Activated naive CD8-positive, alpha-beta T cell treated with anti-CD3 and anti-CD28 coated beads, Interleukin-2, amount 50 U/mL, for 24 hours (primary cell): ENCODE measurements at regions not wholly inside any gene's neighbourhood (a gene's known extent, or its start where the extent isn't known, plus 50 kb on each side); places are given as distances from the start of the nearest gene placed in this dataset.
"Not testable (repeated sequence)": the region's sequence is repeated elsewhere in the genome, so short reads cannot be mapped to it uniquely, and the experiment has no call there.

Experiments
- ATAC-seq: fragments of 150-1000 bp; cut with Tn5 transposase; one replicate; pipeline ENCODE4 v1.10.0; 2021
- DNase-seq: peaks from one replicate; pipeline ENCODE4 v3.0.0; 2021
- H3K27ac Mint-ChIP-seq: one replicate; pipeline ENCODE4 v1.8.0; 2021; ENCODE audit warnings: mild to moderate bottlenecking, mixed read lengths
- H3K27me3 Mint-ChIP-seq: one replicate; pipeline ENCODE4 v1.8.0; 2021; ENCODE audit warnings: mixed read lengths
- H3K36me3 Mint-ChIP-seq: one replicate; pipeline ENCODE4 v1.8.0; 2021; ENCODE audit warnings: low read depth, mixed read lengths
- H3K4me1 Mint-ChIP-seq: one replicate; pipeline ENCODE4 v1.8.0; 2021; ENCODE audit warnings: mixed read lengths
- H3K4me3 Mint-ChIP-seq: one replicate; pipeline ENCODE4 v1.8.0; 2021; ENCODE audit warnings: mild to moderate bottlenecking, moderate library complexity, mixed read lengths
- H3K9me3 Mint-ChIP-seq: one replicate; pipeline ENCODE4 v1.8.0; 2021; ENCODE audit warnings: mixed read lengths

GRCh38 chr4:151597691-151598090 is 163.1 kb downstream of the GATB start:
- H3K27ac Mint-ChIP-seq, H3K4me3 Mint-ChIP-seq, DNase-seq, H3K9me3 Mint-ChIP-seq, ATAC-seq, H3K36me3 Mint-ChIP-seq, H3K27me3 Mint-ChIP-seq, H3K4me1 Mint-ChIP-seq: not testable (repeated sequence)

- Mint-ChIP-seq H3K4me1 (no peaks in the 10 kb centered on the region), H3K36me3 (no peaks in the 10 kb centered on the region), H3K4me3 (no peak overlapping the region), H3K27me3 (peaks cover 3% of the 10 kb centered on the region), H3K9me3 (no peaks in the 10 kb centered on the region), H3K27ac (no peak overlapping the region)
- no peak for DNase-seq
- ATAC-seq, result no peak
Observed at GRCh38 chr4:151599863-151600262, 160.9 kb downstream of the GATB start.

DNA sequence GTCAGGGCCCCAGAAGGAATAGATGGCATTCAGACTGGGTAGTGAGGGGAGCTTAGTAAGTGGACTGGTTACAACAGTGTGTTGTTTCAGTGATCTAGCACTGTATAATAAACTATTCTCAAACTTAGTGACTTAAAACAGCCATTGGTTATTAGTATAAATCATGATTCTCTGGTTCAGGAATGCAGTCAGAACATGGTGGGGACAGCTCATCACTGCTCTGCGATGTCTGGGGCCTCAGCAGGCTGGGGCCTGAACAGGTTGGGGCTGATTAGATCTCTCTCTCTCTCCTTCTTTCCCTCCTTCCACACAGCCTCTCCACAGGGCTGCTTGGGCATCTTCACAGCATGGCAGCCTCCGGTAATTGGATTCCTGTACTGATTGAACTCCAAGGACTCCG is 160.4 kb downstream of the GATB start:
- Mint-ChIP-seq H3K27me3 (peaks cover 3% of the 10 kb centered on the region), H3K9me3 (no peaks in the 10 kb centered on the region), H3K4me3 (no peak overlapping the region), H3K4me1 (no peaks in the 10 kb centered on the region), H3K36me3 (no peaks in the 10 kb centered on the region), H3K27ac (no peak overlapping the region)
- DNase-seq (no peak), ATAC-seq (no peak)

GRCh38 chr4:151603377-151603776 is 157.4 kb downstream of the GATB start:
- ATAC-seq, result no peak
- Mint-ChIP-seq H3K36me3 (no peaks in the 10 kb centered on the region), H3K27me3 (peaks cover 3% of the 10 kb centered on the region), H3K27ac (no peak overlapping the region), H3K4me1 (no peaks in the 10 kb centered on the region), H3K9me3 (no peaks in the 10 kb centered on the region), H3K4me3 (no peak overlapping the region)
- no peak for DNase-seq

DNA sequence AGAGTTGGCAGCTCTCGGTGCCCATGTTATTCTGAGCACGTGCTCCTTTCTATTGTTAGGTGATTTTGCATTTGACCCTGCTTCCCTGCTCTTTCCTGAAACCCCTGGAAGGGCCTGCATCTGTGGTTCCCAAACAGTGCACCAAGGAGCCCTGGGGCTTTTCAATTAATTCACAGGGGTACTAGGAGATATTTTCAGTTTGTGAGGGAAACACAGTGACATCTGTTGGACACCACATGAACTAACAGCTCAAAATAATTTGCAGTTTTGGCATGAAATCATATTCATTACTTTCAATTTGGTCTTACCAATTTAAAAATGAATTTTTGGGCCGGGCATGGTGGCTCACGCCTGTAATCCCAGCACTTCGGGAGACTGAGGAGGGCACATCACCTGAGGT is 156.6 kb downstream of the GATB start:
- ATAC-seq, result no peak

GRCh38 chr4:151605215-151605614 is 155.6 kb downstream of the GATB start:
- H3K36me3 Mint-ChIP-seq, result no peaks in the 10 kb centered on the region
- peaks cover 3% of the 10 kb centered on the region for H3K27me3 Mint-ChIP-seq
- no peak overlapping the region for H3K27ac Mint-ChIP-seq
- DNase-seq (no peak), ATAC-seq (no peak)
- no peaks in the 10 kb centered on the region for H3K4me1 Mint-ChIP-seq
- no peaks in the 10 kb centered on the region for H3K9me3 Mint-ChIP-seq
- no peak overlapping the region for H3K4me3 Mint-ChIP-seq

More for the DNA sequence above, 156.6 kb downstream of the GATB start:
- Mint-ChIP-seq H3K4me1 (no peaks in the 10 kb centered on the region), H3K27me3 (peaks cover 3% of the 10 kb centered on the region), H3K9me3 (no peaks in the 10 kb centered on the region), H3K36me3 (no peaks in the 10 kb centered on the region), H3K27ac (no peak overlapping the region), H3K4me3 (no peak overlapping the region)
- DNase-seq, result no peak

DNA sequence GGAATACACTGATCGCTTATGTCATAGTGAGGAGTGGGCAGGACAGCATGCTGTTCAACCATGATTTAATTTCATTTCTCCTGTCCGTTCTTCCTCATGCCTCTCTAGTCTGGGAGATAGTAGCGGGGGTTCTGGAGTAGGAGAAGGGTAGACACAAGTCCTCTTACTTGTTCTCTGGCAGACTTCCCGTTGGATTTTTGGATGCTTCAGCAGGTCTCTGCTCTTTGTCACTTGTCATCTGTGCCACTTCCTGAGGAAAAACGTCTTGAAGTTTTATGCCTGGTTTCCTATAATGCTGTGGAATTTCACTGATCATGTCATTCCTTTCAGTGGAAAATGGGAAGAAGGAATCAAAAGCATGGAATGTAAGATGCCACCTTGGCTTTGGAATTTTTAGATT is 154.7 kb downstream of the GATB start:
- Mint-ChIP-seq H3K4me1 (no peaks in the 10 kb centered on the region), H3K27me3 (peaks cover 3% of the 10 kb centered on the region), H3K36me3 (no peaks in the 10 kb centered on the region), H3K27ac (no peak overlapping the region), H3K4me3 (no peak overlapping the region), H3K9me3 (no peaks in the 10 kb centered on the region)
- ATAC-seq (no peak), DNase-seq (no peak)

DNA sequence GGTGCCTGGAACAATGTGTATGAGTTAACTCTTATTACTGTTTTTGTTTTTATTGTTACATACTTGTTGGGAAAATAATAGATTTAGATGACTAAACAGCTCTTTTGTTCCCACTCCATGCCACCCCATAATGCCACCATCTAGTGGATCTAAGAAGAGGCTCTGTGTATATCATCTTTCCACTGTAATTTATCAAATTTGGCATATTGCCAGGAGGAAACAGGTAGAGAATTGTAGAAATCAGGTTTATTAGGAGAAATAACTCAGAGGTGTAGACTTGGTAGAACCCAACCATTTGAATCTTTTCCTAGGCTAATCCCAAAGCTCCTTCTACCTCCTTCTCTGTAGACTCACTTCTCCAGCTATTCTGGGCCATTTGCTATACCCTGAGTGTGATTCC is 150.6 kb downstream of the GATB start:
- H3K4me3 Mint-ChIP-seq, result no peak overlapping the region
- H3K27me3 Mint-ChIP-seq, result no peaks in the 10 kb centered on the region
- ATAC-seq, result no peak
- H3K4me1 Mint-ChIP-seq, result no peaks in the 10 kb centered on the region
- no peak overlapping the region for H3K27ac Mint-ChIP-seq
- H3K36me3 Mint-ChIP-seq, result no peaks in the 10 kb centered on the region
- no peak for DNase-seq
- H3K9me3 Mint-ChIP-seq, result no peaks in the 10 kb centered on the region

DNA sequence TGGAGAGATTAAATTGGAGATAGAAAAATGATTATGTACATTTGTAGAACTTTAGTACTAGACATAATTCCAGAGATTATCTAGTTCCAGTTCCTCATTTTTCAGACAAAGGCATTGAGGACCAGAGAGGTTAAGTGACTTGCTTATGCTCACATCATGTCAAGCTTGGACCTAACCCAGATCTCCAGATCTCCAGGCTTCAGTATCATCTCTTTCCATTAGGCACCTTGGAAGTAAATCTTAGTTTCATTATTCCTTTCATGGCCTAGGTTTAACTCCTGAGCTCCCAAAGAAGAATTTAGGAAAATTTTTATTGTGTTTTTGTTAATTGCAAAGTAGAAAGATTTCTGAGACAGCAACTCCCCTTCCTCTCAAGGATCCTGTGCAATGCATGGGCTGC is 148.8 kb downstream of the GATB start:
- ATAC-seq (no peak), DNase-seq (no peak)
- Mint-ChIP-seq H3K27ac (no peak overlapping the region), H3K4me3 (no peak overlapping the region), H3K9me3 (no peaks in the 10 kb centered on the region), H3K27me3 (peaks cover 3% of the 10 kb centered on the region), H3K36me3 (peaks cover 2% of the 10 kb centered on the region), H3K4me1 (no peaks in the 10 kb centered on the region)

DNA sequence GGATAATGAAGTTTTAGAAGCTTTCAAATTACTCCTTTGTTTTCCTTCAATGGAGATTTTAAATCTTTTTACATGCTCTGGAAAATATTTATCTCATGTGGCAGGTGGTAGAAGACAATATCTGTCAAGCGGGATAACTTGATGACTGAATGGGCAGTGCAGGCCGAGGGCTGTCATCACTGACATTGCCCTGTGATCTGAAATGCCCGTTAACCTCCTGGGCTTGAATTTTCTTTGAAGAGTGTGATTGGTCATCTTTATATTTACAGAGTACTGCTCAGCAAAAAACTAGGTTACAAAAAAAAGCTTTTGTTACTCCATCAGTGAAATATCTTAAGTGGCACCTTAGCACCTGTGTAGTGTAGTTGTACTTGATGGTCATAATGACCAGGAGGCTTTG is 147.5 kb downstream of the GATB start:
- ATAC-seq, result no peak
- H3K27ac Mint-ChIP-seq, result no peak overlapping the region
- no peak overlapping the region for H3K4me3 Mint-ChIP-seq
- DNase-seq, result no peak
- H3K9me3 Mint-ChIP-seq, result no peaks in the 10 kb centered on the region
- H3K36me3 Mint-ChIP-seq, result peaks cover 2% of the 10 kb centered on the region
- H3K27me3 Mint-ChIP-seq, result peaks cover 3% of the 10 kb centered on the region
- H3K4me1 Mint-ChIP-seq, result no peaks in the 10 kb centered on the region

- Mint-ChIP-seq H3K9me3 (no peaks in the 10 kb centered on the region), H3K36me3 (peaks cover 2% of the 10 kb centered on the region), H3K4me3 (no peak overlapping the region), H3K4me1 (no peaks in the 10 kb centered on the region), H3K27me3 (peaks cover 3% of the 10 kb centered on the region), H3K27ac (no peak overlapping the region)
- no peak for DNase-seq
- no peak for ATAC-seq
Observed at GRCh38 chr4:151614561-151614960, 146.2 kb downstream of the GATB start.

DNA sequence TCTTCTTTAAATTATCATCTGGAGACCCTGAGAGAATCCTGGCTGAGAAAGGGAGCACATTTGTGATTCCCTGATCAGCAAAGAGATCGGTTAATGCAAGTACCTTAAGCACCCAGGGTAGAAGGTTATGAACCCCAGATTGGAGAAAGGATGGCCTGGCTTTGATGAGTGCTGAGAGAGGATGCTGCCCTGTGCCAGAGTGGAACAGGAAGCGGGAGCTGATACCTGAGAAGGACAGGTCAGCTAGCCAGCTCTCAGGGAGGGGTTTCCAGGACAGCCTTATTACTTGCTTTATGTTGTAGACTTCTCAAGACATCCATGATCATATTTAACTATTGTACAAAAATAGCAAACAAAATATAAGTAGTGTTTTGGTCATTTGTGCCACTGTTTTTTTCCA is 141.9 kb downstream of the GATB start:
- ATAC-seq (no peak), DNase-seq (no peak)
- H3K9me3 Mint-ChIP-seq, result no peaks in the 10 kb centered on the region
- no peak overlapping the region for H3K27ac Mint-ChIP-seq
- peaks cover 2% of the 10 kb centered on the region for H3K36me3 Mint-ChIP-seq
- H3K27me3 Mint-ChIP-seq, result peaks cover 13% of the 10 kb centered on the region
- no peaks in the 10 kb centered on the region for H3K4me1 Mint-ChIP-seq
- no peak overlapping the region for H3K4me3 Mint-ChIP-seq

GRCh38 chr4:151620066-151620465 is 140.7 kb downstream of the GATB start:
- ATAC-seq (no peak), DNase-seq (no peak)
- Mint-ChIP-seq H3K9me3 (no peaks in the 10 kb centered on the region), H3K4me1 (no peaks in the 10 kb centered on the region), H3K27ac (no peak overlapping the region), H3K36me3 (peaks cover 2% of the 10 kb centered on the region), H3K4me3 (no peak overlapping the region), H3K27me3 (peaks cover 15% of the 10 kb centered on the region)
